ENCODE measurements at regions not wholly inside any gene's neighbourhood (a gene's known extent, or its start where the extent isn't known, plus 50 kb on each side); places are given as distances from the start of the nearest gene placed in this dataset.

DNA sequence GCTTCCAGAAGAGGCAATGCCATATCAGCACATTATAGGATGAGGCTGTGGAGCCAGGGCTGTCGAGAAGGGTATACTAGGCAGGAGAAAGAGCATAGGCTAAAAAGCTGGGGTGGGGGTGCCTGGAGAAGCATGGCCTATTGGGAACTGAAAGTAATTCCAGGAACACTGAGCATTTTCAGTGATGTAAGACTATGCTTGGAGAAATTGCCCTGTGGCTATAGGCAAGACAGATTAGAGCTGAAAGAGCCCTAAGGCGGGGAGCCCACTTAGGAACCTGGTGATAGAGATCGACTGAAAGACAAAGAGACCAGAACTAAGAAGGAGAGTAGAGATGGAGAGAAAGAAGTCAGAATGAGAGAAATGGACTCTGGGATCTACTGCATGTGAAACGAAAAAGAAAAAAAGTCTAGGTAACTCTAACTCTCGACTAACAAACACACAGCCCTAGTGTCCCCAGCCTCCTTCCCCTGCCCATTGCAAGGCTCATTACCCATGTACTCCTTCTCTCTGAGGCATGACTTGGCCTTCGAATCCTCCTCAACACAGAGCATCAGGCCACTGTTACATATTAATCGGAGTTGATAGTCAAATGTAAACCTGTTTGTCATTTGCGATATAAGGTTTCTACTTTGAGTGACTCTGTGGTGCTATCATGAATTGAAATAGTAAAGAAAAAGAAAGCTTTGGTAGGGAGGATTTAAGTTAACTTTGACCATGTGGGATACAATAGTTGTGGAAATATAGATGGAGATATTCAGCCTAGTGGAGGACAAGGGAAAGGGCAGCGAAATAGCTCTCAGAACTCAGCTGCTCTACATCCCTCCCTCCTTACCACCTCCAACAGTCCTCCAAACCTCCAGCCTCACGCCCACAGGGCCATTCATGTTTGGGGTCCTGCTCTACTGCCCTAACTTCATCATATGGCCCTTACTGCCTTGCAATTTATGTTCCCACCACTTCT lies 52.3 kb upstream of the BMAL1 start:
- DNase-seq: no peak

GRCh38 chr11:13227676-13228255 lies 49.8 kb upstream of the BMAL1 start:
- no peak for DNase-seq
